ENCODE measurements at regions not wholly inside any gene's neighbourhood (a gene's known extent, or its start where the extent isn't known, plus 50 kb on each side); places are given as distances from the start of the nearest gene placed in this dataset.

GRCh38 chr15:62793752-62794144 lies 248.8 kb upstream of the TPM1 start:
- DNase-seq (ENCODE audit: low read depth in 2 of 2) = no peak
- no peaks in the 10 kb centered on the region for H3K4me1 ChIP-seq (ENCODE audit: control insufficient read depth, extremely low read depth, insufficient read depth, low read length)
- no peaks in the 10 kb centered on the region for H4K20me1 ChIP-seq (ENCODE audit: control insufficient read depth, extremely low read depth, insufficient read depth, low read length)
- H2AFZ ChIP-seq (ENCODE audit: low read length) = no peak overlapping the region
- no peak overlapping the region for H3K4me3 ChIP-seq (replicated peaks in 1 of 4; ENCODE audit: control extremely low read depth in 1 of 4, insufficient read depth in 1 of 4, low read depth in 3 of 4, low read length in 4 of 4)
- H3K9ac ChIP-seq (ENCODE audit: insufficient read depth, low read length) = no peak overlapping the region
- H3K79me2 ChIP-seq (ENCODE audit: control insufficient read depth, insufficient read depth, low read length) = no peaks in the 10 kb centered on the region
- no peaks in the 10 kb centered on the region for H3K9me3 ChIP-seq (ENCODE audit: control insufficient read depth, insufficient read depth, low read depth, low read length)
- TF ChIP-seq EZH2 (IDR thresholded peaks at IDR 0.05; ENCODE audit: low read length, missing control alignments) = no peak
- no peak for TF ChIP-seq CTCF (conservative IDR thresholded peaks at IDR 0.05 in 1 of 2, IDR thresholded peaks at IDR 0.05 in 1 of 2; ENCODE audit: low read depth in 1 of 2, low read length in 2 of 2)
- H3K36me3 ChIP-seq (ENCODE audit: control insufficient read depth, insufficient read depth, low read length) = peaks cover 2% of the 10 kb centered on the region
- H3K4me2 ChIP-seq (ENCODE audit: extremely low read depth, insufficient read depth, low read length) = no peak overlapping the region
- H3K27me3 ChIP-seq (ENCODE audit: control insufficient read depth, insufficient read depth, low read length) = no peaks in the 10 kb centered on the region
- no peak overlapping the region for H3K27ac ChIP-seq (ENCODE audit: insufficient read depth, low read length)

GRCh38 chr15:62795171-62795570 lies 247.4 kb upstream of the TPM1 start:
- peaks cover 2% of the 10 kb centered on the region for H3K36me3 ChIP-seq (ENCODE audit: control insufficient read depth, insufficient read depth, low read length)
- H3K79me2 ChIP-seq (ENCODE audit: control insufficient read depth, insufficient read depth, low read length) = no peaks in the 10 kb centered on the region
- no peak for DNase-seq (ENCODE audit: low read depth in 2 of 2)
- no peak overlapping the region for H3K4me3 ChIP-seq (replicated peaks in 1 of 4; ENCODE audit: control extremely low read depth in 1 of 4, insufficient read depth in 1 of 4, low read depth in 3 of 4, low read length in 4 of 4)
- H4K20me1 ChIP-seq (ENCODE audit: control insufficient read depth, extremely low read depth, insufficient read depth, low read length) = no peaks in the 10 kb centered on the region
- H3K9me3 ChIP-seq (ENCODE audit: control insufficient read depth, insufficient read depth, low read depth, low read length) = no peaks in the 10 kb centered on the region
- TF ChIP-seq CTCF (conservative IDR thresholded peaks at IDR 0.05 in 1 of 2, IDR thresholded peaks at IDR 0.05 in 1 of 2; ENCODE audit: low read depth in 1 of 2, low read length in 2 of 2) = no peak
- TF ChIP-seq EZH2 (IDR thresholded peaks at IDR 0.05; ENCODE audit: low read length, missing control alignments) = no peak
- no peak overlapping the region for H3K4me2 ChIP-seq (ENCODE audit: extremely low read depth, insufficient read depth, low read length)
- no peak overlapping the region for H3K9ac ChIP-seq (ENCODE audit: insufficient read depth, low read length)
- H3K27me3 ChIP-seq (ENCODE audit: control insufficient read depth, insufficient read depth, low read length) = no peaks in the 10 kb centered on the region
- no peak overlapping the region for H3K27ac ChIP-seq (ENCODE audit: insufficient read depth, low read length)
- no peak overlapping the region for H2AFZ ChIP-seq (ENCODE audit: low read length)
- no peaks in the 10 kb centered on the region for H3K4me1 ChIP-seq (ENCODE audit: control insufficient read depth, extremely low read depth, insufficient read depth, low read length)

GRCh38 chr15:62795700-62796695 lies 246.5 kb upstream of the TPM1 start:
- no peaks in the 10 kb centered on the region for H3K4me1 ChIP-seq (ENCODE audit: control insufficient read depth, extremely low read depth, insufficient read depth, low read length)
- peaks cover 2% of the 10 kb centered on the region for H3K36me3 ChIP-seq (ENCODE audit: control insufficient read depth, insufficient read depth, low read length)
- no peak overlapping the region for H3K9ac ChIP-seq (ENCODE audit: insufficient read depth, low read length)
- no peak overlapping the region for H2AFZ ChIP-seq (ENCODE audit: low read length)
- no peak overlapping the region for H3K4me2 ChIP-seq (ENCODE audit: extremely low read depth, insufficient read depth, low read length)
- TF ChIP-seq CTCF (conservative IDR thresholded peaks at IDR 0.05 in 1 of 2, IDR thresholded peaks at IDR 0.05 in 1 of 2; ENCODE audit: low read depth in 1 of 2, low read length in 2 of 2) = no peak
- no peak for TF ChIP-seq EZH2 (IDR thresholded peaks at IDR 0.05; ENCODE audit: low read length, missing control alignments)
- H4K20me1 ChIP-seq (ENCODE audit: control insufficient read depth, extremely low read depth, insufficient read depth, low read length) = no peaks in the 10 kb centered on the region
- no peaks in the 10 kb centered on the region for H3K9me3 ChIP-seq (ENCODE audit: control insufficient read depth, insufficient read depth, low read depth, low read length)
- no peaks in the 10 kb centered on the region for H3K27me3 ChIP-seq (ENCODE audit: control insufficient read depth, insufficient read depth, low read length)
- DNase-seq (ENCODE audit: low read depth in 2 of 2) = no peak
- no peak overlapping the region for H3K4me3 ChIP-seq (replicated peaks in 1 of 4; ENCODE audit: control extremely low read depth in 1 of 4, insufficient read depth in 1 of 4, low read depth in 3 of 4, low read length in 4 of 4)
- H3K79me2 ChIP-seq (ENCODE audit: control insufficient read depth, insufficient read depth, low read length) = no peaks in the 10 kb centered on the region
- H3K27ac ChIP-seq (ENCODE audit: insufficient read depth, low read length) = no peak overlapping the region

Data from fibroblast of lung (primary cell).